Adipocyte (in vitro differentiated cells): ENCODE measurements at regions not wholly inside any gene's neighbourhood (a gene's known extent, or its start where the extent isn't known, plus 50 kb on each side); places are given as distances from the start of the nearest gene placed in this dataset.
"Not testable (repeated sequence)": the region's sequence is repeated elsewhere in the genome, so short reads cannot be mapped to it uniquely, and the experiment has no call there.

Experiments
- DNase-seq: peaks from one replicate; pipeline ENCODE4 v3.0.0-alpha.2; 2015; ENCODE audit warnings: low read depth
- H3K27me3 ChIP-seq: replicated peaks from 2 replicates; pipeline ENCODE4 v1.7.0; 2013; ENCODE audit warnings: mild to moderate bottlenecking, low read length, moderate library complexity; ENCODE audit not compliant: control insufficient read depth, insufficient read depth
- H3K36me3 ChIP-seq: 2 replicates; pipeline ENCODE4 v1.7.0; 2013; ENCODE audit warnings: low read length, mild to moderate bottlenecking, moderate library complexity; ENCODE audit not compliant: control insufficient read depth, insufficient read depth, severe bottlenecking
- H3K4me1 ChIP-seq: 2 replicates; pipeline ENCODE4 v1.7.0; 2013; ENCODE audit warnings: mild to moderate bottlenecking, low read length, moderate library complexity; ENCODE audit not compliant: control insufficient read depth, insufficient read depth
- H3K4me3 ChIP-seq: 2 replicates; pipeline ENCODE4 v1.7.0; 2013; ENCODE audit warnings: mild to moderate bottlenecking, low read length, moderate library complexity
- H3K9ac ChIP-seq: 2 replicates; pipeline ENCODE4 v1.7.0; 2013; ENCODE audit warnings: mild to moderate bottlenecking, low read length, moderate library complexity
- H3K9me3 ChIP-seq: 2 replicates; pipeline ENCODE4 v1.7.0; 2013; ENCODE audit warnings: mild to moderate bottlenecking, low read length, moderate library complexity; ENCODE audit not compliant: control insufficient read depth

- not testable (repeated sequence) for DNase-seq, H3K4me1 ChIP-seq, H3K36me3 ChIP-seq, H3K27me3 ChIP-seq, H3K4me3 ChIP-seq, H3K9ac ChIP-seq
- peaks cover 35% of the 10 kb centered on the region for H3K9me3 ChIP-seq
Observed at GRCh38 chrX:73905749-73906374, 53.3 kb upstream of the XIST start.

- H3K9ac ChIP-seq = no peak overlapping the region
Observed at GRCh38 chrX:73903941-73904340, 51.4 kb upstream of the XIST start.

More at GRCh38 chrX:73903941-73904340, 51.4 kb upstream of the XIST start:
- peaks cover 35% of the 10 kb centered on the region for H3K9me3 ChIP-seq
- DNase-seq = no peak
- H3K36me3 ChIP-seq = no peaks in the 10 kb centered on the region
- H3K27me3 ChIP-seq = peaks cover 7% of the 10 kb centered on the region
- no peaks in the 10 kb centered on the region for H3K4me1 ChIP-seq
- H3K4me3 ChIP-seq = no peak overlapping the region
